GM19397 (cell line): ENCODE measurements at regions not wholly inside any gene's neighbourhood (a gene's known extent, or its start where the extent isn't known, plus 50 kb on each side); places are given as distances from the start of the nearest gene placed in this dataset.

Experiments
- ATAC-seq: cut with Tn5 transposase; IDR thresholded peaks from one replicate; pipeline ENCODE4 v1.9.1; 2021; ENCODE audit warnings: mild to moderate bottlenecking, moderate library complexity; ENCODE audit not compliant: unreplicated experiment

DNA sequence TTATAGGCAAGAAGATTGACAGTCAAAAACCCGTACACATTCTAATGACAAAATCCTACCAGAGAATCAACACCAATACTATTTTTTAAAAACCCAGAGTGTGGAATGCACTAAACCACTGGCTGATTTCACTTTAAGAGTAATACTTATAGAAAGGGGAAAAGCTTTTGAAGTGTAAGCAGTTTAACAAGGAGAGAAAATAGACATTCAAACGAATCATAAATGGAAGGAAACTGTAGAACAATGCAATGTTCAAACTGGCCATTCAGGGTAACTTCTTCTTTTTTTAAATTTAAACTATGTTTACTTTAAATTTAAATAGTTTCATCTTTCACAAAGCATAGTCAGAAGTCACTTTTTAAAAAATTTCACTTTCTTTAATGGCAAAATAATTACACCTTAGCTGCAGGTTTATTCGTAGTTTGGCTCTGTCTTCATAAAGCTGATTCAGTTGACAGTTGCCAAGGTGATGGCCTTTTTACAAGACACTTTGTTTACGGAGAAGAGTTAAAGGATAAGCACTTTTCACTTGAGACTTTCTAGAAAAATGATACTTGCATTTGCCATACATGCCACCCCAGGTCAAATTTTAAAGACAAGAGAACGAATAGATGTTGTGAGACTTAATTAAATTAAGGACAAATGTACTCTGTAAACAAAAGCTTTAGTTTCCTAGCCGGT, 82.4 kb upstream of the KLF3 start:
- no peak for ATAC-seq

DNA sequence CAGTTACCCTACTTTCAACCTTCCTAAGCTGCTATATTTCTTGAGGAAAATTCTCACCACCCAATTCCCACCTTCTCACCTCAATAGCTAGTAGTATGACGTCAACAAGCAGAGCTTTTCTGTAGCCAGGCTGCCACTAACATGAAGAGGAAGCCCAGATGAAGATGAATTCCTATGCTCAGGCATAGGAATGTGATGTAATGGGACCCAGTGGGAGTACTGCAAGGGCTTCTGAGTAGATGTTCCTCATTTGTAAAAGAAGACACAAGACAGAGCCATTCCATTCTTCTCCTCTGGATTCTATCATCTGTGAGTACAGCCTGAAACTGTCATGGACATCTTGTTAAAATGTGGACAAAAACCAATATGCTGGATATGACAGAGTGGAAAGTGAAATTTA, 81.6 kb upstream of the KLF3 start:
- ATAC-seq, result no peak

- no peak for ATAC-seq
These were observed 81.0 kb upstream of the KLF3 start for GRCh38 chr4:38582889-38583470.

- ATAC-seq, result no peak
These were observed 78.1 kb upstream of the KLF3 start for GRCh38 chr4:38585871-38586270.

GRCh38 chr4:38587106-38587505, 76.9 kb upstream of the KLF3 start:
- ATAC-seq, result no peak

DNA sequence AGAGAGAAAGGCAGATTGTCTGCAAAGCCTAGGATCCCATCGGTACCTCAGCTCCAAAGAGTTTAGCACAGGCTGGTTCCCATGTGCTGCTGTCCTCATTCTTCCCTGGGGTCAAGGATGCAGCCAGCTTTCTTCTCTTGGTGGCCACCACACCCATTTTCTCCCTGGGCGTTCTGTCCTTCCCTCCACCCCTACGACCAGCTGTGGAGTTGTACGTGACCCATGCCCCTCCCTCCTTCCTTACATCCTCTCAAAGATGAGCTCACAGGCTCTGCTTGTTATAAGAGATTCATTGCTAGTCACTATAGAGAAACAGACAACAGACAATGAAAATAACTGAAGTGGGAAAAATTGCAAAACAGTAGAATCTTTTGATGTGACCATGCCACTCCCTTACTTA, 74.0 kb upstream of the KLF3 start:
- ATAC-seq, result no peak

DNA sequence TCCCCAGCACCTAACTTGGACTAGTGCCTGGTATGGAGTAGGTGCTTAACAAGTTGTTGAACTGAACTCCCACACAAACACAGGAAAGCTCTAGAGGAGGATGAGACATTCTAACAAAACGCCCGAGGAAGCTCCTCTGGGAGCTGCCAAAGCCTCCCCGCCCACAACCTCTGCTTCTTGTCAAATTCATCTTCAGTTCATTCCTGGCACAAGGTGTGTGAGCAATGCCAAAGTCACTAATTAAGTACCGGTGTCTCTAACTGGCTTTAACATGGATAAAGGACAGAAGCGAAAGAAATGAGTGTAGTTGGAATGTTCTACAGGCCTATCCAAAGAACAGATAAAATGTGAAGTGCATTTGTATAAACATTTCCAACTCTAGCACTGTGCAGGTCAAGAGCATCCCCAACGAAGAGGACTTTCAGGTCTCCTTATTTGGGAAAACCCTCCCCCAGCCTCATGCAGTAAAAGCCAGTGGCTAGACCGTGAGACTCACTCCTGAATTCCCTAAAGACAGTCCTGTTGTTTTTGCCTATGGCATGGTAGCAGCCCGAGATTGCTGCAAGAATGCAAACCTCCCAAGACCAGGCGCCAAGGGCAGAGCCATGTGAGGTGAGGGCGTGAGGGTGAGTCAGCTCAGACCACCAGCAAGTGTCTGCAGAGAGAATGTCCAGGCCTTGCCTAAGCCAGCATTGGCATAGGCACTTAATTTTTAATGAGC, 72.2 kb upstream of the KLF3 start:
- ATAC-seq, result no peak

DNA sequence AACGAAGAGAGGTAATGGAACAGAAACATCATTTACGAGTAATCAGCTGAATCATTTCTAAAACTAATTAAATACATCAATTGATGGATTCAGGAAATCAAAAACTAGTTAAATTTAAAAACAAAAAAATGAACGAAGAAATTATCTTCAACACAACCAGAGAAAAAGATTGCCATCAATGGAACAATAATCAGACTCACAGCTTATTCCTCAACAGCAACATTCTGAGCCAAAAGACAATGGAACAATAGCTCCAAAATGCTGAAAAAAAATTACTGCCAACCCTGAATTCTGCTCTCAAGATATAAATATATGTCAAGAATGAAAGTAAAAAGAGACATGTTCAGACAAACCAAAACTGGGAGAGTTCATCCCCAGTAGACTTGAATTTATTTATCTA, 65.5 kb upstream of the KLF3 start:
- no peak for ATAC-seq

GRCh38 chr4:38600575-38600974, 63.4 kb upstream of the KLF3 start:
- no peak for ATAC-seq

DNA sequence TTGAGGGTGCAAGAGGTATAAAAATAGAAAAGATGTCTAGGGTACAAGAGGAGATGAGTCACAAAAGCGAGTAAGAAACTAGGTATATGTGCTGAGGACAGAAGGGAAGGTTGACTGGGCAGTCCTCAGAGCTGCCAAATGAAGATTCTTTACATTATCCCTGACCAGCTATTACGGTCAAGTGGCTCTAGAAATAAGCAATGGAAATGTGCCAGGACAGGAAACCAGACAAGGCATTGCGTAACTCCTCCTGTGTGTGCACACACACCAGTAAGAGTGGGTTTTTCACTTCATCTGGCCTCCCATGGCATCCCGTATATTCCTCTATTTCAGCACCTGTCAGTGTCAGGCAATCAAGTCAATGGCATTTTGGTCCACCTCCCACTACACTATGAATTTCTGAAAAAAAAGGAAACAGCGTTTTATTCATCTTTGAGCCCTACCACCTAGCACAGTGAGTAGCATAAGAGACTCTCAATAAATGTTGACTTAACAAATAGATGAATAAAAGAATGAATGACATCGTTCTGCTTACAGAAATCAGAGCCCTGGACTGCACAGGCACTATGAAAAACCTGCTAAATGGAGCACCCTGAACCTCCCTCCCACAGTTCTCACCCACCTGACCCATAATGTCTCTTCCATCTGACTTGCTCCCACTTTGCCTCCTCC, 62.6 kb upstream of the KLF3 start:
- ATAC-seq, result no peak

GRCh38 chr4:38601916-38602291, 62.1 kb upstream of the KLF3 start:
- no peak for ATAC-seq

DNA sequence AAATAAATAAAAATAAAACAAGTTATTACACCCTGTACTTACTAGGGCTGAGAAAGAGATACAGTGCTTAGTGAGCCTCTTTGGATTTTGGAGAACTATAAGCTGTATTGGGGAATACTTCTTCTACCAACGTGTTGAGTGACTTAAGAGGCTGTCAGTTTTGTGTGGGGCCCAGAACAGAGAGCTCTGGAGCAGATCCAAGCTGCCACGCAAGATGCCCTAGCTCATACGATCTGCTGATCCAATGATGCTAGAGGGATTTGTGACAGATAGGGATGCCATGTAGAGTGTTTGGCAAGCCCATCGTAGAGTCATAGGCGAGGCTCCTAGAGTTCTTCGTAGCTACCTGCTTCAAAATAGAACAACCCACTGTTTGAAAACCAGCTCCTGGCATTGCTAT, 60.3 kb upstream of the KLF3 start:
- ATAC-seq, result no peak

DNA sequence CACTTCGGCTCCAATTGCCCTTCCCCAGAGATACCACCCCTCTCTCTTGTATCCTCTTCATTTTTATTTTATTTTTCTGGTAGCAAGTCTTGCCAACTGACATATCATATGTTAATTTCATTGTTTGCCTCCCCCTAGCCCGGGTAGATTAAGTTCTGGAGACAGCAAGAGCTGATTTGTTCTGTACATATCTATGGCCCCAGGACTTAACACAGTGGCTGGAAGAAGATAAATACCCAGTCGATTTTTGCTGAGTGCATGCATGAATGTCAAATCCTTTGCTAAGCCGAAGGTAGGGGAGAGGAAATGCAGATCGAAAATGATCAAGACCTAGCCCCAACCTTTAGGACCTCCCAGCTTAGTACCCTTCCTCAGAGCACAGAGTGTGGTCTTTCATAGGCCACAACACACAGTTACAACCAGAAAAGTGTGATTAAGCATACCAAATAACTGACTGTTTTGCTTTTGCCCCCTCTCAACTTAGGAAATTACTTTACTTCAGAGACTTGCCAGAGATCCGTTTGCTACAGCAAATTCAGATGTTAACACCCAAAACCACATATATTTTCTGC, 58.7 kb upstream of the KLF3 start:
- ATAC-seq, result no peak

DNA sequence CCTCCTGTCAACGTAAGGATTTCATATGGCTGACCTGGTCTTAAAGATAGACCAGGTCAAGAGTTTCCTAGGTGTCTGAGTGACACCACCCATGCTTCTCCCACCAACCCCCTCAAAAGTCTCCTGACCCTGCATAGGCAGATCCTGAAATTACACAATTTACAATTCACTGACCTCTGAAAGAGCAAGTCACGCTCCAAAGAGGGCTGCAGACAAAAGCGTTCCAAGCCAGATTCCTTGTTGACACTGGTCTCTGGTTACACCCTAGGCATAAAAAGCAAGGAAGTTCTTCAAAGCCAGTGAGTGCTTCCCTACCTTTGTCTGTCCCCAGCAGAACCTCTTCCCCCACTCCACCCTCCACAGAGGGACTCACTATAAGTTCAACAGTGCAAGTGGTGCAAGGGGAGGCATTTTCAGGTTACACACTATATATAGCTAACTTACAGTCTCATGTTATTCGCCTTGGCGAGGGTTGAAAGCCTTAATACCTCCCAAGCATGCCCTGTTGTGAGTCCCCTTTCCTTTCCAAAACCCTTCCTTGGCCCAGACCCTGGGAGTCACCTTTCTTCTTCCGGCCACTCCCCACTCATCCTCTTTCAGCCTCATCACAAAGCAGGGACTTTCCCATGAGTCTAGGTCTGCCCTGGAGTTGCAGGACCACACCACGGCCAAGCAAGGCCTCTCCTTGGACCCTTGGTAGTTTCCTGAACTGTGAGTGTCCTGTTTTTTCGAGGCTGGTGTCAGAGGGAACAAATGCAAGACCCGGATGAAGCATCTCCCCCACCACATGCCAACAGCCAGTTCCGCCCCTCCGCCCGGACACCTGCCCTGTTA, 58.0 kb upstream of the KLF3 start:
- ATAC-seq, result no peak

DNA sequence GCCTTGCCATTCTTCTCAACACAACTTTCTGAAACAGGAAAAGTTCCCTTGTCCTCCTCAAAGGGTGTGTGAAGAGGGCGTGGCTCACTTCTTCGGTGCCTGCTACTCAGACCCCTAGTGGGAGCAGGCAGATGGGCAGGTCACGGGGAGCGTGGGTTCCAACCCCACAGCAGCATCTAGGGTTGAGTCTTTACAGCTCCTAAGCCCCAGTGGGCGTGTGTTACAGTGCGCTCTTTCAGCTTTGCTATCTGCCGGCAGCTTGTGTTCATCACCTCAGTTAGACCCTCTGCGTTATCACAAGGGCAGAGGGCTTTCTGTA, 57.5 kb upstream of the KLF3 start:
- ATAC-seq, result no peak

DNA sequence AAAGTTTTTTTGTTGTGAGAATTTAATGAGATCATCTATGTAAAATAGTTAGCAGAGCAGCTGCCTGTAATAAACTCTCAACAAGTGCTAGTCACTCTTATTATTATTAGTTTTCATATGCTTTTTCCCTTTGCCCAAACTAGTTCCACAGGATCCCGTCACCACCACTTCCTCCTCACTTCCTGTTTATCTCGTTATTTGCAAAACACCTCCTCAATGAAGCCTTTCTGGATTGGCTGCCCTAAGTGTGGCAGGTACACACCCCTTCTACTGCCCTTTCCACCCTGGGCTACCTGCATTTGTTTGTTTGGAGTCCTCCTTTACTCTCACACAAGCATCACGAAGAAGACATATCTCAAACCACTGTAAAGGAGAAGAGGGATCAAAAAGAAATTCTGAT, 54.4 kb upstream of the KLF3 start:
- ATAC-seq, result no peak

GRCh38 chr4:38610521-38610920, 53.5 kb upstream of the KLF3 start:
- ATAC-seq, result no peak

- ATAC-seq, result no peak
These were observed 53.0 kb upstream of the KLF3 start for GRCh38 chr4:38610966-38611431.

GRCh38 chr4:38611676-38612075, 52.3 kb upstream of the KLF3 start:
- no peak for ATAC-seq

GRCh38 chr4:38612646-38613414, 51.2 kb upstream of the KLF3 start:
- ATAC-seq, result no peak
